CD4-positive, alpha-beta T cell (primary cell): ENCODE measurements at regions not wholly inside any gene's neighbourhood (a gene's known extent, or its start where the extent isn't known, plus 50 kb on each side); places are given as distances from the start of the nearest gene placed in this dataset.

Source experiments
- ATAC-seq: fragments of 200-7000 bp; cut with Tn5 transposase; one replicate; pipeline ENCODE4 v1.10.0; 2022; ENCODE audit warnings: mild to moderate bottlenecking; ENCODE audit not compliant: poor library complexity
- CTCF ChIA-PET: fragments of 350-600 bp; sonication (Branson Sonifier 250); formaldehyde crosslinking; loops from one replicate; lab custom pipeline; 2021; ENCODE audit warnings: antibody characterized with exemption, inconsistent platforms; lab: Charles Lee
- POLR2A ChIA-PET: fragments of 350-600 bp; sonication (Branson Sonifier 250); formaldehyde crosslinking; loops from one replicate; lab custom pipeline; 2021; ENCODE audit warnings: antibody characterized with exemption, inconsistent platforms; lab: Charles Lee
- DNase-seq, 14 experiments: peaks; one replicate each; pipeline ENCODE4 v3.0.0-alpha.2; 2013 to 2020; ENCODE audit warnings: mixed read lengths in 2 of 14
- H3K27ac ChIP-seq, 2 donors: one replicate each; pipeline versions ENCODE4 v1.5.1 to v1.7.0; 2013; ENCODE audit warnings: low read length in 2 of 2, low read depth in 1 of 2, mild to moderate bottlenecking in 1 of 2
- H3K27me3 ChIP-seq, 2 experiments: 1 replicate in 1 of 2; 2 replicates in 1 of 2; pipeline versions ENCODE4 v1.6.1 to v1.7.0; 2013; ENCODE audit warnings: low read length in 2 of 2, control low read depth in 1 of 2, mild to moderate bottlenecking in 1 of 2, moderate library complexity in 1 of 2; ENCODE audit not compliant: insufficient read depth in 2 of 2, control insufficient read depth in 1 of 2
- H3K36me3 ChIP-seq: one replicate; pipeline ENCODE4 v1.6.1; 2013; ENCODE audit warnings: low read length, control low read depth; ENCODE audit not compliant: insufficient read depth
- H3K4me1 ChIP-seq: one replicate; pipeline ENCODE4 v1.6.1; 2013; ENCODE audit warnings: low read length, control low read depth; ENCODE audit not compliant: insufficient read depth
- H3K4me3 ChIP-seq: one replicate; pipeline ENCODE4 v1.5.1; 2013; ENCODE audit warnings: mild to moderate bottlenecking, low read length, moderate library complexity
- H3K9me3 ChIP-seq, 2 experiments: 1 replicate in 1 of 2; 2 replicates in 1 of 2; pipeline versions ENCODE4 v1.6.1 to v1.7.0; 2013; ENCODE audit warnings: low read length in 2 of 2, mild to moderate bottlenecking in 2 of 2, control low read depth in 1 of 2, moderate library complexity in 1 of 2; ENCODE audit not compliant: control insufficient read depth in 1 of 2, insufficient read depth in 1 of 2
- H3K27ac Mint-ChIP-seq: one replicate; pipeline ENCODE4 v1.8.0; 2020; ENCODE audit warnings: mixed read lengths
- H3K27me3 Mint-ChIP-seq: one replicate; pipeline ENCODE4 v1.8.0; 2021; ENCODE audit warnings: mixed read lengths
- H3K36me3 Mint-ChIP-seq: one replicate; pipeline ENCODE4 v1.8.0; 2021; ENCODE audit warnings: low read depth, mixed read lengths
- H3K4me1 Mint-ChIP-seq: one replicate; pipeline ENCODE4 v1.8.0; 2021; ENCODE audit warnings: low read depth, mixed read lengths
- H3K4me3 Mint-ChIP-seq: one replicate; pipeline ENCODE4 v1.8.0; 2020; ENCODE audit warnings: mild to moderate bottlenecking, mixed read lengths
- H3K9me3 Mint-ChIP-seq: one replicate; pipeline ENCODE4 v1.8.0; 2020; ENCODE audit warnings: mixed read lengths
- CTCF ChIP-seq: fragments of 200-600 bp; IDR thresholded peaks from one replicate; pipeline ENCODE4 v1.8.0; 2022; ENCODE audit warnings: antibody characterized with exemption, mild to moderate bottlenecking
- intact Hi-C, 2 experiments: fragments of 100-400 bp; cut with DNase I in 1 of 2; cut with micrococcal nuclease in 1 of 2; formaldehyde crosslinking; loops; one replicate each; pipeline versions ENCODE4 v1.15.1 to v1.9.0; 2023 to 2025; cut with DNase I, micrococcal nuclease

- no peaks in the 10 kb centered on the region for H3K36me3 ChIP-seq
- H3K27ac ChIP-seq, result no peak overlapping the region
- peaks cover 27% of the 10 kb centered on the region for H3K27me3 Mint-ChIP-seq
- H3K4me3 ChIP-seq, result no peak overlapping the region
- no peak for TF ChIP-seq CTCF
- intact Hi-C loops, result no loop called here
- DNase-seq (no peak), ATAC-seq (no peak)
- H3K4me1 ChIP-seq, result no peaks in the 10 kb centered on the region
- no peaks in the 10 kb centered on the region for H3K4me1 Mint-ChIP-seq
- H3K9me3 Mint-ChIP-seq, result no peaks in the 10 kb centered on the region
- no peaks in the 10 kb centered on the region for H3K9me3 ChIP-seq
- H3K27ac Mint-ChIP-seq, result no peak overlapping the region
- ChIA-PET POLR2A (no interaction called here), CTCF (no interaction called here)
- no peaks in the 10 kb centered on the region for H3K36me3 Mint-ChIP-seq
- H3K4me3 Mint-ChIP-seq, result no peak overlapping the region
- H3K27me3 ChIP-seq, result peaks cover 0 to 9% of the 10 kb centered on the region in 2 experiments
These were observed 149.1 kb downstream of the FBXO8 start for GRCh38 chr4:174134361-174134760.

GRCh38 chr4:174133551-174133950 is 149.9 kb downstream of the FBXO8 start:
- no peaks in the 10 kb centered on the region for H3K4me1 Mint-ChIP-seq

GRCh38 chr4:174131901-174132300 is 151.6 kb downstream of the FBXO8 start:
- no peak for ATAC-seq

More at GRCh38 chr4:174133551-174133950, 149.9 kb downstream of the FBXO8 start:
- DNase-seq (no peak), ATAC-seq (no peak)
- no peak overlapping the region for H3K4me3 Mint-ChIP-seq
- no peak overlapping the region for H3K4me3 ChIP-seq
- peaks cover 27% of the 10 kb centered on the region for H3K27me3 Mint-ChIP-seq
- no peaks in the 10 kb centered on the region for H3K36me3 ChIP-seq
- TF ChIP-seq CTCF, result no peak
- H3K9me3 Mint-ChIP-seq, result no peaks in the 10 kb centered on the region
- H3K4me1 ChIP-seq, result no peaks in the 10 kb centered on the region
- no peak overlapping the region for H3K27ac ChIP-seq
- H3K36me3 Mint-ChIP-seq, result no peaks in the 10 kb centered on the region
- H3K27ac Mint-ChIP-seq, result no peak overlapping the region
- POLR2A ChIA-PET, result no interaction called here
- CTCF ChIA-PET, result no interaction called here
- H3K9me3 ChIP-seq, result no peaks in the 10 kb centered on the region
- H3K27me3 ChIP-seq, result peaks cover 0 to 9% of the 10 kb centered on the region in 2 experiments
- intact Hi-C loops, result no loop called here

More at GRCh38 chr4:174131901-174132300, 151.6 kb downstream of the FBXO8 start:
- H3K36me3 ChIP-seq, result no peaks in the 10 kb centered on the region
- ChIA-PET CTCF (no interaction called here), POLR2A (no interaction called here)
- no peaks in the 10 kb centered on the region for H3K4me1 ChIP-seq
- no peaks in the 10 kb centered on the region for H3K36me3 Mint-ChIP-seq
- no peak for DNase-seq
- no peak overlapping the region for H3K4me3 ChIP-seq
- H3K27ac ChIP-seq, result no peak overlapping the region
- peaks cover 3 to 9% of the 10 kb centered on the region in 2 experiments for H3K27me3 ChIP-seq
- no peaks in the 10 kb centered on the region for H3K9me3 Mint-ChIP-seq
- no peak for TF ChIP-seq CTCF
- H3K27me3 Mint-ChIP-seq, result peaks cover 30% of the 10 kb centered on the region
- no peak overlapping the region for H3K27ac Mint-ChIP-seq
- H3K4me3 Mint-ChIP-seq, result no peak overlapping the region
- no peaks in the 10 kb centered on the region for H3K4me1 Mint-ChIP-seq
- intact Hi-C loops, result no loop called here
- H3K9me3 ChIP-seq, result no peaks in the 10 kb centered on the region
